Liver (tissue), 8 donors: ENCODE measurements at regions not wholly inside any gene's neighbourhood (a gene's known extent, or its start where the extent isn't known, plus 50 kb on each side); places are given as distances from the start of the nearest gene placed in this dataset.

ENCODE experiments used
- DNase-seq: peaks from one replicate; pipeline ENCODE4 v3.0.0-alpha.2; 2017; ENCODE audit warnings: low spot score
- H3K27ac ChIP-seq, 2 donors: one replicate each; pipeline ENCODE4 v1.7.0; 2013; ENCODE audit warnings: inconsistent platforms in 2 of 2, low read length in 2 of 2, control low read depth in 1 of 2, low read depth in 1 of 2, mild to moderate bottlenecking in 1 of 2
- H3K27me3 ChIP-seq, 4 donors: one replicate each; pipeline versions ENCODE4 v1.6.1 to v1.7.0; 2013; ENCODE audit warnings: low read length in 3 of 4, inconsistent platforms in 1 of 4, mild to moderate bottlenecking in 1 of 4, moderate library complexity in 1 of 4; ENCODE audit not compliant: control insufficient read depth in 4 of 4, insufficient read depth in 4 of 4
- H3K36me3 ChIP-seq, 4 donors: one replicate each; pipeline versions ENCODE4 v1.6.1 to v1.7.0; 2013; ENCODE audit warnings: low read length in 3 of 4, mild to moderate bottlenecking in 3 of 4, low read depth in 1 of 4, moderate library complexity in 1 of 4; ENCODE audit not compliant: control insufficient read depth in 4 of 4, insufficient read depth in 3 of 4
- H3K4me1 ChIP-seq, 4 donors: one replicate each; pipeline versions ENCODE4 v1.6.1 to v1.7.0; 2013; ENCODE audit warnings: low read length in 3 of 4, mild to moderate bottlenecking in 3 of 4, moderate library complexity in 1 of 4; ENCODE audit not compliant: control insufficient read depth in 4 of 4, insufficient read depth in 4 of 4
- H3K4me3 ChIP-seq, 3 donors: one replicate each; pipeline versions ENCODE4 v1.6.1 to v1.7.0; 2013; ENCODE audit warnings: low read length in 3 of 3, control low read depth in 1 of 3, low read depth in 1 of 3, mild to moderate bottlenecking in 1 of 3
- H3K9ac ChIP-seq, 2 donors: one replicate each; pipeline ENCODE4 v1.7.0; 2013; ENCODE audit warnings: low read length in 2 of 2, mild to moderate bottlenecking in 2 of 2, moderate library complexity in 2 of 2, control low read depth in 1 of 2, low read depth in 1 of 2
- H3K9me3 ChIP-seq, 4 donors: one replicate each; pipeline versions ENCODE4 v1.6.1 to v1.7.0; 2013; ENCODE audit warnings: low read length in 3 of 4; ENCODE audit not compliant: control insufficient read depth in 4 of 4
- ATF3 ChIP-seq: IDR thresholded peaks from 2 replicates; pipeline ENCODE4 v1.6.1; 2016; ENCODE audit warnings: antibody characterized with exemption
- CTCF ChIP-seq: fragments of 150-350 bp; IDR thresholded peaks from 2 replicates; pipeline ENCODE4 v1.5.1; 2017; ENCODE audit warnings: improper control_type of control experiment, low read depth, low read length; ENCODE audit not compliant: missing input control
- EGR1 ChIP-seq, 2 donors: IDR thresholded peaks; 2 replicates each; pipeline ENCODE4 v1.6.1; 2016 to 2018; ENCODE audit warnings: antibody characterized with exemption in 2 of 2, low read depth in 2 of 2
- FOXA1 ChIP-seq: IDR thresholded peaks from 2 replicates; pipeline ENCODE4 v1.6.1; 2016; ENCODE audit warnings: antibody characterized with exemption
- FOXA2 ChIP-seq: IDR thresholded peaks from 2 replicates; pipeline ENCODE4 v1.6.1; 2016; ENCODE audit warnings: antibody characterized with exemption
- GABPA ChIP-seq, 2 donors: IDR thresholded peaks in 1 of 2; conservative IDR thresholded peaks in 1 of 2; 2 replicates each; pipeline ENCODE4 v1.6.1; 2016; ENCODE audit warnings: antibody characterized with exemption in 2 of 2, mild to moderate bottlenecking in 1 of 2, moderate library complexity in 1 of 2
- HNF4A ChIP-seq, 2 donors: conservative IDR thresholded peaks; 2 replicates each; pipeline ENCODE4 v1.6.1; 2016; ENCODE audit warnings: antibody characterized with exemption in 2 of 2, mild to moderate bottlenecking in 2 of 2
- HNF4G ChIP-seq: IDR thresholded peaks from 2 replicates; pipeline ENCODE4 v1.6.1; 2016; ENCODE audit warnings: antibody characterized with exemption
- JUND ChIP-seq, 2 donors: IDR thresholded peaks; 2 replicates each; pipeline ENCODE4 v1.6.1; 2016; ENCODE audit warnings: antibody characterized with exemption in 2 of 2
- RAD21 ChIP-seq, 2 donors: IDR thresholded peaks; 2 replicates each; pipeline ENCODE4 v1.6.1; 2016; ENCODE audit warnings: antibody characterized with exemption in 2 of 2, mild to moderate bottlenecking in 2 of 2
- RXRA ChIP-seq, 2 donors: IDR thresholded peaks; 2 replicates each; pipeline ENCODE4 v1.6.1; 2017 to 2018; ENCODE audit warnings: antibody characterized with exemption in 2 of 2, mild to moderate bottlenecking in 1 of 2
- TAF1 ChIP-seq: conservative IDR thresholded peaks from 2 replicates; pipeline ENCODE4 v1.6.1; 2016; ENCODE audit warnings: antibody characterized with exemption, mild to moderate bottlenecking
- YY1 ChIP-seq: IDR thresholded peaks from 2 replicates; pipeline ENCODE4 v1.6.1; 2016; ENCODE audit warnings: antibody characterized with exemption, mild to moderate bottlenecking
- ZBTB33 ChIP-seq: IDR thresholded peaks from 2 replicates; pipeline ENCODE4 v1.6.1; 2016; ENCODE audit warnings: antibody characterized with exemption
- WGBS: extraction: QIAGEN DNeasy Blood & Tissue Kit; methylation state at CpG from one replicate; pipeline ENCODE4 v1.1.7; 2013; 5-methylcytosine and 5-hydroxymethylcytosine counted together
- TF ChIP-seq, protein P1 (sequence below): IDR thresholded peaks from 2 replicates; pipeline ENCODE4 v1.6.1; 2016; ENCODE audit warnings: antibody characterized with exemption, mild to moderate bottlenecking
- donor health status: healthy.
- donor health status: healthy.
- donor health status: healthy.
- donor health status: healthy.
- donor health status: healthy.

DNA sequence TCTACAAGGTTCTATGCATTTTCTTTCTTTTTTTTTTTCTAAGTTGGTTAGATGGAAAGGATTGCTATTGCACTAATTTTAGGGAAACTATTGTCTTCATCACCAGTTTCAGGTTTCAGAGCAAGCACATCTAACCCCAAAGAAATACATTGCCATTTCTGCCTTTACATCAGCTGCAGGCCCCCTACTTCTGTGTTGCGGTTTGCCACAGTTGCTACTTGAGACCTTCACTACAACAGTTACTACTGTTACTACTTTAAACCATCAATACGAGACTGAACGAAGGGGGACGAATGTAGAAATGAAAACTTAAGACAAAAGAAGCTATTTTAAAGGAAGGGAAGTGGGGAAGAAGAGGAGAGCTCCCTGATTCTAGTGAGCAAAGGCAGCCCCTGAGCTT, 256.7 kb upstream of the LCORL start:
- TF ChIP-seq ATF3 = no peak
- TF ChIP-seq, protein P1, sequence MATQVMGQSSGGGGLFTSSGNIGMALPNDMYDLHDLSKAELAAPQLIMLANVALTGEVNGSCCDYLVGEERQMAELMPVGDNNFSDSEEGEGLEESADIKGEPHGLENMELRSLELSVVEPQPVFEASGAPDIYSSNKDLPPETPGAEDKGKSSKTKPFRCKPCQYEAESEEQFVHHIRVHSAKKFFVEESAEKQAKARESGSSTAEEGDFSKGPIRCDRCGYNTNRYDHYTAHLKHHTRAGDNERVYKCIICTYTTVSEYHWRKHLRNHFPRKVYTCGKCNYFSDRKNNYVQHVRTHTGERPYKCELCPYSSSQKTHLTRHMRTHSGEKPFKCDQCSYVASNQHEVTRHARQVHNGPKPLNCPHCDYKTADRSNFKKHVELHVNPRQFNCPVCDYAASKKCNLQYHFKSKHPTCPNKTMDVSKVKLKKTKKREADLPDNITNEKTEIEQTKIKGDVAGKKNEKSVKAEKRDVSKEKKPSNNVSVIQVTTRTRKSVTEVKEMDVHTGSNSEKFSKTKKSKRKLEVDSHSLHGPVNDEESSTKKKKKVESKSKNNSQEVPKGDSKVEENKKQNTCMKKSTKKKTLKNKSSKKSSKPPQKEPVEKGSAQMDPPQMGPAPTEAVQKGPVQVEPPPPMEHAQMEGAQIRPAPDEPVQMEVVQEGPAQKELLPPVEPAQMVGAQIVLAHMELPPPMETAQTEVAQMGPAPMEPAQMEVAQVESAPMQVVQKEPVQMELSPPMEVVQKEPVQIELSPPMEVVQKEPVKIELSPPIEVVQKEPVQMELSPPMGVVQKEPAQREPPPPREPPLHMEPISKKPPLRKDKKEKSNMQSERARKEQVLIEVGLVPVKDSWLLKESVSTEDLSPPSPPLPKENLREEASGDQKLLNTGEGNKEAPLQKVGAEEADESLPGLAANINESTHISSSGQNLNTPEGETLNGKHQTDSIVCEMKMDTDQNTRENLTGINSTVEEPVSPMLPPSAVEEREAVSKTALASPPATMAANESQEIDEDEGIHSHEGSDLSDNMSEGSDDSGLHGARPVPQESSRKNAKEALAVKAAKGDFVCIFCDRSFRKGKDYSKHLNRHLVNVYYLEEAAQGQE = no peak
- no peak for TF ChIP-seq TAF1
- no peak for TF ChIP-seq CTCF
- no peaks in the 10 kb centered on the region for H3K4me1 ChIP-seq
- H3K9me3 ChIP-seq = peaks cover 0 to 3% (median 3%) of the 10 kb centered on the region in 4 donors
- no peak overlapping the region for H3K9ac ChIP-seq
- H3K4me3 ChIP-seq = no peak overlapping the region
- no peak overlapping the region for H3K27ac ChIP-seq
- H3K27me3 ChIP-seq = no peaks in the 10 kb centered on the region
- no peak for DNase-seq
- no peaks in the 10 kb centered on the region for H3K36me3 ChIP-seq
- 84% methylated on average over 4 of the region's 4 CpGs for WGBS

DNA sequence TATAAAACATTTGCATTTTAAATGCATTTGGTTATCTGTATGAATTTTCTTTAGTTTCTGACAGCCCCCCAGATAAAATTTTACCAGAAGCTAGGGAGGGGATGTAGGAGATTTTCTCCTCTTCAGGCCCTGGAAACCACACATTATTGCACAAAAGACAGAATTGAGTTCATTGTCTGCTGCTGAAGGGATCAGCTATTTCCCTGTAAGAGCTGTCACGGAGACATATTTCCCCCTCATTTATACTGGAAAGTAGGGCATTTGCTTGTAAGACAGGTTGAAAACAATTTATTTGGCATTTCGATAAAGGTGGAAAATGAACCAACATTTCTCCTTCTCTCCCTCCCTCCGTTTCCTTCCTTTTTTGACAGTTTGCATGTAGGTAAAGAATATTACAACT, 241.3 kb upstream of the LCORL start:
- Histone ChIP-seq H3K4me3 (no peak overlapping the region), H3K9ac (no peak overlapping the region), H3K36me3 (no peaks in the 10 kb centered on the region), H3K27ac (no peak overlapping the region), H3K9me3 (peaks cover 0 to 2% (median 0%) of the 10 kb centered on the region in 4 donors), H3K4me1 (no peaks in the 10 kb centered on the region), H3K27me3 (no peaks in the 10 kb centered on the region)
- 82% methylated on average over 3 of the region's 3 CpGs for WGBS
- no peak for TF ChIP-seq EGR1 (IDR thresholded peaks at IDR 0.05; ENCODE audit: low read depth in 2 of 2)
- TF ChIP-seq ZBTB33 = no peak
- no peak for TF ChIP-seq FOXA2
- TF ChIP-seq GABPA (IDR thresholded peaks at IDR 0.05 in 1 of 2, conservative IDR thresholded peaks at IDR 0.05 in 1 of 2) = no peak
- no peak for TF ChIP-seq RAD21 (IDR thresholded peaks at IDR 0.05)
- no peak for TF ChIP-seq RXRA (IDR thresholded peaks at IDR 0.05)
- TF ChIP-seq YY1 = no peak
- no peak for TF ChIP-seq ATF3
- TF ChIP-seq FOXA1 = no peak
- TF ChIP-seq, protein P1 = no peak
- no peak for TF ChIP-seq TAF1
- no peak for TF ChIP-seq JUND (IDR thresholded peaks at IDR 0.05)
- TF ChIP-seq HNF4A (conservative IDR thresholded peaks at IDR 0.05) = no peak
- TF ChIP-seq HNF4G = no peak
- DNase-seq = no peak
